HEK293 (cell line): ENCODE measurements at regions not wholly inside any gene's neighbourhood (a gene's known extent, or its start where the extent isn't known, plus 50 kb on each side); places are given as distances from the start of the nearest gene placed in this dataset.

ENCODE experiments used
- INSM2 ChIP-seq: fragments of 450-650 bp; formaldehyde crosslinking; IDR thresholded peaks from 2 replicates; pipeline ENCODE4 v1.5.1; 2016; ENCODE audit warnings: missing biosample characterization, missing genetic modification characterization
- KLF7 ChIP-seq: fragments of 450-650 bp; formaldehyde crosslinking; IDR thresholded peaks from 2 replicates; pipeline ENCODE4 v1.5.1; 2016; ENCODE audit warnings: missing biosample characterization, missing genetic modification characterization, borderline replicate concordance
- TSHZ1 ChIP-seq: fragments of 450-650 bp; formaldehyde crosslinking; IDR thresholded peaks from 2 replicates; pipeline ENCODE4 v1.5.1; 2016; ENCODE audit warnings: missing biosample characterization, missing genetic modification characterization, borderline replicate concordance
- WT1 ChIP-seq: fragments of 450-650 bp; formaldehyde crosslinking; IDR thresholded peaks from 2 replicates; pipeline ENCODE4 v1.5.1; 2016; ENCODE audit warnings: missing biosample characterization, missing genetic modification characterization
- ZBTB11 ChIP-seq: fragments of 450-650 bp; formaldehyde crosslinking; conservative IDR thresholded peaks from 2 replicates; pipeline ENCODE4 v1.5.1; 2016; ENCODE audit warnings: low read depth, missing biosample characterization, missing genetic modification characterization
- ZBTB17 ChIP-seq: fragments of 450-650 bp; formaldehyde crosslinking; IDR thresholded peaks from 2 replicates; pipeline ENCODE4 v1.5.1; 2016; ENCODE audit warnings: missing biosample characterization, missing genetic modification characterization
- ZBTB48 ChIP-seq: fragments of 450-650 bp; formaldehyde crosslinking; IDR thresholded peaks from 2 replicates; pipeline ENCODE4 v1.5.1; 2016; ENCODE audit warnings: missing biosample characterization, missing genetic modification characterization
- ZBTB7A ChIP-seq: fragments of 450-650 bp; formaldehyde crosslinking; IDR thresholded peaks from 2 replicates; pipeline ENCODE4 v1.5.1; 2016; ENCODE audit warnings: low read depth, missing biosample characterization, missing genetic modification characterization
- ZBTB8A ChIP-seq: fragments of 450-650 bp; formaldehyde crosslinking; IDR thresholded peaks from 2 replicates; pipeline ENCODE4 v1.5.1; 2016; ENCODE audit warnings: missing biosample characterization, missing genetic modification characterization
- ZFP37 ChIP-seq: fragments of 450-650 bp; formaldehyde crosslinking; IDR thresholded peaks from 2 replicates; pipeline ENCODE4 v1.5.1; 2016; ENCODE audit warnings: missing biosample characterization, missing genetic modification characterization
- ZNF10 ChIP-seq: fragments of 450-650 bp; formaldehyde crosslinking; IDR thresholded peaks from 2 replicates; pipeline ENCODE4 v1.5.1; 2017; ENCODE audit warnings: missing biosample characterization, missing genetic modification characterization
- ZNF132 ChIP-seq: fragments of 450-650 bp; formaldehyde crosslinking; IDR thresholded peaks from 2 replicates; pipeline ENCODE4 v1.5.1; 2017; ENCODE audit warnings: missing biosample characterization, missing genetic modification characterization, borderline replicate concordance
- ZNF157 ChIP-seq: fragments of 450-650 bp; formaldehyde crosslinking; IDR thresholded peaks from 2 replicates; pipeline ENCODE4 v1.5.1; 2016; ENCODE audit warnings: missing biosample characterization, missing genetic modification characterization
- ZNF174 ChIP-seq: fragments of 450-650 bp; formaldehyde crosslinking; IDR thresholded peaks from 2 replicates; pipeline ENCODE4 v1.5.0; 2017; ENCODE audit warnings: missing biosample characterization, mild to moderate bottlenecking, missing genetic modification characterization
- ZNF175 ChIP-seq: fragments of 450-650 bp; formaldehyde crosslinking; IDR thresholded peaks from 2 replicates; pipeline ENCODE4 v1.5.1; 2016; ENCODE audit warnings: missing biosample characterization, missing genetic modification characterization
- ZNF214 ChIP-seq: fragments of 450-650 bp; formaldehyde crosslinking; IDR thresholded peaks from 2 replicates; pipeline ENCODE4 v1.5.1; 2017; ENCODE audit warnings: missing biosample characterization, mild to moderate bottlenecking, missing genetic modification characterization, borderline replicate concordance
- ZNF280C ChIP-seq: fragments of 450-650 bp; formaldehyde crosslinking; IDR thresholded peaks from 2 replicates; pipeline ENCODE4 v1.5.1; 2016; ENCODE audit warnings: missing biosample characterization, missing genetic modification characterization
- ZNF37A ChIP-seq: fragments of 450-650 bp; IDR thresholded peaks from 2 replicates; pipeline ENCODE4 v1.5.1; 2018; ENCODE audit warnings: missing biosample characterization, missing genetic modification characterization
- ZNF416 ChIP-seq: fragments of 450-650 bp; formaldehyde crosslinking; IDR thresholded peaks from 2 replicates; pipeline ENCODE4 v1.5.1; 2016; ENCODE audit warnings: missing biosample characterization, missing genetic modification characterization
- ZNF473 ChIP-seq: fragments of 450-650 bp; formaldehyde crosslinking; IDR thresholded peaks from 2 replicates; pipeline ENCODE4 v1.5.1; 2017; ENCODE audit warnings: missing biosample characterization, missing genetic modification characterization
- ZNF529 ChIP-seq: fragments of 450-650 bp; formaldehyde crosslinking; IDR thresholded peaks from 2 replicates; pipeline ENCODE4 v1.5.1; 2017; ENCODE audit warnings: missing genetic modification characterization, missing biosample characterization; ENCODE audit not compliant: insufficient replicate concordance
- ZNF558 ChIP-seq: fragments of 450-650 bp; formaldehyde crosslinking; IDR thresholded peaks from 2 replicates; pipeline ENCODE4 v1.5.1; 2016; ENCODE audit warnings: missing biosample characterization, missing genetic modification characterization
- ZNF645 ChIP-seq: fragments of 450-650 bp; formaldehyde crosslinking; IDR thresholded peaks from 2 replicates; pipeline ENCODE4; 2016; ENCODE audit warnings: missing biosample characterization, missing genetic modification characterization
- ZSCAN4 ChIP-seq: fragments of 450-650 bp; formaldehyde crosslinking; IDR thresholded peaks from 2 replicates; pipeline ENCODE4 v1.5.1; 2017; ENCODE audit warnings: missing biosample characterization, missing genetic modification characterization
- ZXDB ChIP-seq: fragments of 450-650 bp; formaldehyde crosslinking; IDR thresholded peaks from 2 replicates; pipeline ENCODE4 v1.5.1; 2016; ENCODE audit warnings: missing biosample characterization, missing genetic modification characterization

- TF ChIP-seq INSM2 = no peak
- no peak for TF ChIP-seq ZNF174 (tag by site-specific recombination)
- 0 out of 2 replicates have a peak, but pooled peaks have one; percentile 52 for TF ChIP-seq ZNF645
- no peak for TF ChIP-seq ZBTB48 (tag by site-specific recombination)
- TF ChIP-seq ZNF175 (tag by site-specific recombination) = no peak
- TF ChIP-seq ZNF10 = no peak
- no peak for TF ChIP-seq ZNF214 (tag by site-specific recombination)
- TF ChIP-seq ZBTB11 = no peak
- TF ChIP-seq KLF7 (tag by site-specific recombination) = peak; percentile 83; the same call in 1 of the 2 replicates
- peak; percentile 95 for TF ChIP-seq ZXDB (tag by site-specific recombination)
- no peak for TF ChIP-seq ZNF280C (tag by site-specific recombination)
- peak; percentile 38 for TF ChIP-seq ZNF529 (tag by site-specific recombination)
- peak; percentile 54; the same call in 1 of the 2 replicates for TF ChIP-seq ZNF37A
- no peak for TF ChIP-seq ZSCAN4 (tag by site-specific recombination)
- no peak for TF ChIP-seq ZNF416 (tag by site-specific recombination)
- peak; percentile 39; the same call in 1 of the 2 replicates for TF ChIP-seq ZBTB8A (tag by site-specific recombination)
- no peak for TF ChIP-seq ZNF558 (tag by site-specific recombination)
- peak; percentile 77 for TF ChIP-seq ZBTB17
- peak; percentile 33; the same call in 1 of the 2 replicates for TF ChIP-seq TSHZ1 (tag by site-specific recombination)
- TF ChIP-seq ZNF132 (tag by site-specific recombination) = no peak
- no peak for TF ChIP-seq ZBTB7A (tag by site-specific recombination)
- TF ChIP-seq ZNF157 (tag by site-specific recombination) = no peak
- TF ChIP-seq ZFP37 = no peak
- TF ChIP-seq WT1 (tag by site-specific recombination) = peak; percentile 63; the same call in 1 of the 2 replicates
- no peak for TF ChIP-seq ZNF473 (tag by site-specific recombination)
Observed at GRCh38 chr5:82387001-82387818, 109.1 kb upstream of the RPS23 start (continued).
